Thoracic aorta (tissue), 2 donors: ENCODE measurements at regions not wholly inside any gene's neighbourhood (a gene's known extent, or its start where the extent isn't known, plus 50 kb on each side); places are given as distances from the start of the nearest gene placed in this dataset.

ENCODE experiments used
- ATAC-seq: fragments of 150-250 bp; one replicate; pipeline ENCODE4 v1.8.0; 2017; ENCODE audit warnings: low read depth; ENCODE audit not compliant: insufficient number of reproducible peaks, low FRiP score
- DNase-seq: peaks from one replicate; pipeline ENCODE4 v3.0.0-alpha.2; 2020; ENCODE audit warnings: low spot score
- H3K27ac ChIP-seq, 2 donors: fragments of 200-600 bp; sonication (generic); 1 replicate in 1 of 2; 2 replicates in 1 of 2; pipeline ENCODE4 v1.5.1; 2016; ENCODE audit warnings: mild to moderate bottlenecking in 2 of 2, moderate library complexity in 2 of 2
- H3K27me3 ChIP-seq: fragments of 200-600 bp; sonication (generic); replicated peaks from 2 replicates; pipeline ENCODE4 v1.6.0; 2016; ENCODE audit warnings: mild to moderate bottlenecking; ENCODE audit not compliant: insufficient read depth
- H3K36me3 ChIP-seq: fragments of 200-600 bp; sonication (generic); one replicate; pipeline ENCODE4 v1.5.1; 2016
- H3K4me1 ChIP-seq, 2 donors: fragments of 200-600 bp; sonication (generic); 1 replicate in 1 of 2; 2 replicates in 1 of 2; pipeline versions ENCODE4 v1.5.1 to v1.6.0; 2016; ENCODE audit warnings: low read depth in 2 of 2, mild to moderate bottlenecking in 1 of 2; ENCODE audit not compliant: control insufficient read depth in 1 of 2
- H3K4me3 ChIP-seq: fragments of 200-600 bp; sonication (generic); 2 replicates; pipeline ENCODE4 v1.5.1; 2016; ENCODE audit warnings: mild to moderate bottlenecking
- H3K9me3 ChIP-seq: fragments of 200-600 bp; sonication (generic); 2 replicates; pipeline ENCODE4 v1.5.1; 2016
- TF ChIP-seq, protein P1 (sequence below): fragments of 200-600 bp; sonication (generic); IDR thresholded peaks from one replicate; pipeline ENCODE4 v1.5.1; 2019; ENCODE audit warnings: antibody characterized with exemption

- TF ChIP-seq, protein P1, sequence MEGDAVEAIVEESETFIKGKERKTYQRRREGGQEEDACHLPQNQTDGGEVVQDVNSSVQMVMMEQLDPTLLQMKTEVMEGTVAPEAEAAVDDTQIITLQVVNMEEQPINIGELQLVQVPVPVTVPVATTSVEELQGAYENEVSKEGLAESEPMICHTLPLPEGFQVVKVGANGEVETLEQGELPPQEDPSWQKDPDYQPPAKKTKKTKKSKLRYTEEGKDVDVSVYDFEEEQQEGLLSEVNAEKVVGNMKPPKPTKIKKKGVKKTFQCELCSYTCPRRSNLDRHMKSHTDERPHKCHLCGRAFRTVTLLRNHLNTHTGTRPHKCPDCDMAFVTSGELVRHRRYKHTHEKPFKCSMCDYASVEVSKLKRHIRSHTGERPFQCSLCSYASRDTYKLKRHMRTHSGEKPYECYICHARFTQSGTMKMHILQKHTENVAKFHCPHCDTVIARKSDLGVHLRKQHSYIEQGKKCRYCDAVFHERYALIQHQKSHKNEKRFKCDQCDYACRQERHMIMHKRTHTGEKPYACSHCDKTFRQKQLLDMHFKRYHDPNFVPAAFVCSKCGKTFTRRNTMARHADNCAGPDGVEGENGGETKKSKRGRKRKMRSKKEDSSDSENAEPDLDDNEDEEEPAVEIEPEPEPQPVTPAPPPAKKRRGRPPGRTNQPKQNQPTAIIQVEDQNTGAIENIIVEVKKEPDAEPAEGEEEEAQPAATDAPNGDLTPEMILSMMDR: no peak
- Histone ChIP-seq H3K27me3 (no peaks in the 10 kb centered on the region), H3K9me3 (no peaks in the 10 kb centered on the region), H3K27ac (no peak overlapping the region), H3K36me3 (no peaks in the 10 kb centered on the region), H3K4me1 (no peaks in the 10 kb centered on the region), H3K4me3 (no peak overlapping the region)
- ATAC-seq: no peak
- DNase-seq: no peak
Observed at GRCh38 chr6:8225113-8225512, 122.8 kb upstream of the EEF1E1 start.

- Histone ChIP-seq H3K4me1 (peaks cover 4 to 5% of the 10 kb centered on the region in 2 donors), H3K36me3 (no peaks in the 10 kb centered on the region), H3K27me3 (no peaks in the 10 kb centered on the region), H3K27ac (no peak overlapping the region), H3K4me3 (no peak overlapping the region), H3K9me3 (no peaks in the 10 kb centered on the region)
- TF ChIP-seq, protein P1: no peak
- DNase-seq: no peak
- ATAC-seq: no peak
Observed at GRCh38 chr6:8223678-8224077, 121.3 kb upstream of the EEF1E1 start.

GRCh38 chr6:8219352-8219943 is 117.1 kb upstream of the EEF1E1 start:
- Histone ChIP-seq H3K36me3 (no peaks in the 10 kb centered on the region), H3K27me3 (no peaks in the 10 kb centered on the region), H3K4me3 (peak overlapping the region; percentile 48), H3K4me1 (peaks cover 4 to 7% of the 10 kb centered on the region in 2 donors), H3K27ac (no peak overlapping the region), H3K9me3 (no peaks in the 10 kb centered on the region)
- DNase-seq (no peak), ATAC-seq (no peak)
- TF ChIP-seq, protein P1: peak; percentile 85

GRCh38 chr6:8218861-8219260 is 116.5 kb upstream of the EEF1E1 start:
- ATAC-seq: no peak
- H3K4me3 ChIP-seq: peak overlapping the region; percentile 48
- TF ChIP-seq, protein P1: no peak

DNA sequence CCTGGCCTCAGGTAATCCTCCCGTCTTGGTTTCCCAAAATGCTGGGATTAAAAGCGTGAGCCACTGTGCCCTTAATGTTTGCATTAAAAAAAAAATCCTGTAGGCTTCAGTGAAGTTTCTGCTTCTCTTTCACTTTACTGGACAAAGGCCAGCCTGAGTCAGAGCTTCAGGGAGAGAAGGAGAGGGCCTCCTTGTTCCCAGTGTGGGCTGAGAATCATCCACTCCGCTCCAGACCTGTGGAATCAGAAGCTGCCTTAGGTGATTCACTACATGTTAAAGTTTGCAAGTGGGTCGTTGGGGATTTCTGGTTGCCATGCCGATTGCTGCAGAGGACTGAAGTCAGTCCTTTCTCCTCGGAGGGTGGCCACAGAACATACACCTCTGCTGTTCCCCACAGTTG is 113.3 kb upstream of the EEF1E1 start:
- no peak for DNase-seq
- ATAC-seq: no peak
- Histone ChIP-seq H3K4me1 (peaks cover 4 to 7% of the 10 kb centered on the region in 2 donors), H3K36me3 (no peaks in the 10 kb centered on the region), H3K9me3 (no peaks in the 10 kb centered on the region), H3K4me3 (no peak overlapping the region), H3K27ac (no peak overlapping the region), H3K27me3 (no peaks in the 10 kb centered on the region)
- TF ChIP-seq, protein P1: no peak

More at GRCh38 chr6:8218861-8219260, 116.5 kb upstream of the EEF1E1 start:
- no peaks in the 10 kb centered on the region for H3K36me3 ChIP-seq
- H3K4me1 ChIP-seq: peaks cover 4 to 7% of the 10 kb centered on the region in 2 donors
- H3K9me3 ChIP-seq: no peaks in the 10 kb centered on the region
- no peak overlapping the region for H3K27ac ChIP-seq
- DNase-seq: no peak
- H3K27me3 ChIP-seq: no peaks in the 10 kb centered on the region
